Calu3 (cell line): ENCODE measurements at regions not wholly inside any gene's neighbourhood (a gene's known extent, or its start where the extent isn't known, plus 50 kb on each side); places are given as distances from the start of the nearest gene placed in this dataset.

Experiments
- BruUV-seq: library from RNA; stranded (reverse); fragments of 400-500 nt; replicated peaks from 2 replicates; lab custom pipeline; 2021; lab: Mats Ljungman, UMichigan
- CTCF ChIA-PET: fragments of 300-600 bp; sonication (Branson Sonifier 250); formaldehyde crosslinking; loops from one replicate; lab custom pipeline; 2022; ENCODE audit warnings: antibody characterized with exemption; lab: Charles Lee
- DNase-seq: peaks from one replicate; pipeline ENCODE4 v3.0.0; 2022
- H3K27ac Mint-ChIP-seq: one replicate; pipeline ENCODE4 v1.8.0; 2022; ENCODE audit warnings: mixed read lengths; ENCODE audit not compliant: unreplicated experiment
- H3K27me3 Mint-ChIP-seq: one replicate; pipeline ENCODE4 v1.8.0; 2022; ENCODE audit warnings: mixed read lengths; ENCODE audit not compliant: unreplicated experiment
- H3K36me3 Mint-ChIP-seq: one replicate; pipeline ENCODE4 v1.8.0; 2022; ENCODE audit warnings: mild to moderate bottlenecking, moderate library complexity, mixed read lengths; ENCODE audit not compliant: insufficient read depth, unreplicated experiment
- H3K4me1 Mint-ChIP-seq: one replicate; pipeline ENCODE4 v1.8.0; 2022; ENCODE audit warnings: mild to moderate bottlenecking, low read depth, mixed read lengths; ENCODE audit not compliant: unreplicated experiment
- H3K4me3 Mint-ChIP-seq: one replicate; pipeline ENCODE4 v1.8.0; 2022; ENCODE audit warnings: mild to moderate bottlenecking, low read depth, moderate library complexity, mixed read lengths; ENCODE audit not compliant: unreplicated experiment
- H3K9me3 Mint-ChIP-seq: one replicate; pipeline ENCODE4 v1.8.0; 2022; ENCODE audit warnings: low read depth, mixed read lengths; ENCODE audit not compliant: unreplicated experiment
- intact Hi-C: fragments of 100-400 bp; cut with micrococcal nuclease; formaldehyde crosslinking; loops from one replicate; pipeline ENCODE4 v1.10.0; 2022; ENCODE audit not compliant: unreplicated experiment
- TF ChIP-seq, protein P1 (sequence below): fragments of 200-600 bp; IDR thresholded peaks from one replicate; pipeline ENCODE4 v1.8.0; 2022; ENCODE audit warnings: antibody characterized with exemption; ENCODE audit not compliant: unreplicated experiment

DNA sequence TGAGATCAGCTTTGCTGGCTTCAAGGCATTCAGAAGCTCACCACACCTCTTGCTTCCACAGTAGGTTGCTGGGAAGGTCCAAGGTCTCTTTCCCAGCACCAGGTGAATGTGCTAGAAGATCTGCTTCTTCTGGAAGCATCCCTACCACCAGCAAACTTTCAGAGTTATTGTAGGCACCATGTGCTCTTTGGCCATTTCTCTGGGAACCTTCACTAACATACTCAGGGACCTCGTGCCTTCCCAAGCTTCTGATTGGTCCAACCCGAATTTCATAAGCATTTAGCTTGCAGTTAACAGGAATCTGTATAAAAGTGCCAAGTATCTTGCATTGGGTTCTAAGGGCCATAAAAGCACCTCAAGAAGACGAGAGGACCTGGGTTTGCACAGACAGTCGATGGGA is 86.5 kb upstream of the ARL4C start:
- CTCF ChIA-PET = no interaction called here
- DNase-seq = no peak
- no TSS peak for BruUV-seq
- TF ChIP-seq, protein P1, sequence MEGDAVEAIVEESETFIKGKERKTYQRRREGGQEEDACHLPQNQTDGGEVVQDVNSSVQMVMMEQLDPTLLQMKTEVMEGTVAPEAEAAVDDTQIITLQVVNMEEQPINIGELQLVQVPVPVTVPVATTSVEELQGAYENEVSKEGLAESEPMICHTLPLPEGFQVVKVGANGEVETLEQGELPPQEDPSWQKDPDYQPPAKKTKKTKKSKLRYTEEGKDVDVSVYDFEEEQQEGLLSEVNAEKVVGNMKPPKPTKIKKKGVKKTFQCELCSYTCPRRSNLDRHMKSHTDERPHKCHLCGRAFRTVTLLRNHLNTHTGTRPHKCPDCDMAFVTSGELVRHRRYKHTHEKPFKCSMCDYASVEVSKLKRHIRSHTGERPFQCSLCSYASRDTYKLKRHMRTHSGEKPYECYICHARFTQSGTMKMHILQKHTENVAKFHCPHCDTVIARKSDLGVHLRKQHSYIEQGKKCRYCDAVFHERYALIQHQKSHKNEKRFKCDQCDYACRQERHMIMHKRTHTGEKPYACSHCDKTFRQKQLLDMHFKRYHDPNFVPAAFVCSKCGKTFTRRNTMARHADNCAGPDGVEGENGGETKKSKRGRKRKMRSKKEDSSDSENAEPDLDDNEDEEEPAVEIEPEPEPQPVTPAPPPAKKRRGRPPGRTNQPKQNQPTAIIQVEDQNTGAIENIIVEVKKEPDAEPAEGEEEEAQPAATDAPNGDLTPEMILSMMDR = no peak
- intact Hi-C loops = no loop called here
- H3K4me1 Mint-ChIP-seq = no peaks in the 10 kb centered on the region
- no peak overlapping the region for H3K4me3 Mint-ChIP-seq
- H3K36me3 Mint-ChIP-seq = no peaks in the 10 kb centered on the region
- no peak overlapping the region for H3K27ac Mint-ChIP-seq
- H3K9me3 Mint-ChIP-seq = no peaks in the 10 kb centered on the region
- H3K27me3 Mint-ChIP-seq = peaks cover 71% of the 10 kb centered on the region

DNA sequence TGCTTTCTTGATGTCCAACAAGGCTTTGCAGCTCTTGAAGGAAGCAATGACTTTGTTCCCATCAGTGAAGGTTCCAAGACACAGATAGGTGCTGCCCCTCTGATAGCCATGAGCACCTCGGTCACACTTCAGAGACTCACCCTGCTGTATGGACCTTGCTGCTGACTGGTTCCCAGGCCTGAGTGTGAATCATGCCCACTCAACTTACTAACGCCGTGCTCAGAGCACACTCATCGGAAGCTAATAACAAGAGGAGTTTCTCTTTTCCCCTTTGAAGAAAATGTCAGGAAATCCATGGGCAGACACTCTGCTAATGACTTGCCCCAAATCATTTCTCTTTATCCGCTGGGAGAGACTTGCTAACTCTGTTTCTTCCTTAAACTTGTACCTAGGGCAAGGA is 83.8 kb upstream of the ARL4C start:
- CTCF ChIA-PET = no interaction called here
- TF ChIP-seq, protein P1 = no peak
- no TSS peak for BruUV-seq
- Mint-ChIP-seq H3K27ac (no peak overlapping the region), H3K27me3 (peaks cover 60% of the 10 kb centered on the region), H3K36me3 (no peaks in the 10 kb centered on the region), H3K4me1 (no peaks in the 10 kb centered on the region), H3K4me3 (no peak overlapping the region), H3K9me3 (no peaks in the 10 kb centered on the region)
- intact Hi-C loops = no loop called here
- DNase-seq = no peak

DNA sequence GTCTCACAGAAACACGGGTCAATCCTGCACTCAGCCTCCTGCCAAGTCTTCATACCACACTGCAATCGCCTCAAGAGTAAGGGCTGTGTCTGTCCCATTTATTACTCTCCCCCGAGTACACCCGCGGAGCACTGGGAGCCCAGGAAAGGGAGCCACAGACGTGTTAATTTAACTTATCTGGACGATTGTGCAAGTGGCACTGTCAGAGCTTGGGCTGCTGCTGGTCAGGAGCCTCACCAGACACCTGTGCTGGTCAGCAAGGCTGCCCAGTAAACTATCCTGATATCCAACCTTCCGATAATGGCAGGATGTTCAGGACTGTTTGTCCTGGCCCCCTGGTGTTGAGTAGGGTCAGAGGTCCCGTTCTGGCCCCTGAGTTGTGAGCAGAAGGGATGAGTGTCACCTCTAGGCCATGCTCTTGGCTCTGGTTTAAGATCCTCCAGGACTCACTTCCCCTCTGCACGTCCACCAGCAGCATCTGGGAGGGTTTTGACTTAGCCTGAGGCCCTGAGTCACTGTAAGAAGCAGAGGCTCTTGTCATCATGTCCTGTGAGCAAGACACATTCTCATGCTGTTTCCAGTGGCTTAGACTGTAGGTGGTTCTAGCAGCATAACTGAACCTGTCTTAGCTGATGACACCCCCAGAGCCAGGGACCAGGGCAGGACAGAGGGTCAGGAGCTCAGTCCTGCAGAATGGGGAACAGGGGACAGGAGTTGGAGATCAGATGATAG is 82.5 kb upstream of the ARL4C start:
- DNase-seq = no peak
- no TSS peak for BruUV-seq

DNA sequence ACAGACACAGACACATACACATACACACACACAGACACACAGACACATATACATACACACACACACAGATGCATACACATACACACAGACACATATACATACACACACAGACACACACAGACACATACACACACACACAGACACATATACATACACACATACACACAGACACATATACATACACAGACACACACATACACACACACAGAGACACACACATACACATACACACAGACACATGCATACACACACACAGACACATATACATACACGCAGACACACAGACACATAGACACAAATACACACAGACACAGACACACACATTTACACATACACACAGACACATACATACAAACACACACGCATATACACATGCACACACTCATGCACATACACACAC is 81.5 kb upstream of the ARL4C start:
- Mint-ChIP-seq H3K4me1 (no peaks in the 10 kb centered on the region), H3K27ac (no peak overlapping the region), H3K9me3 (no peaks in the 10 kb centered on the region), H3K4me3 (no peak overlapping the region), H3K27me3 (peaks cover 55% of the 10 kb centered on the region), H3K36me3 (no peaks in the 10 kb centered on the region)
- TF ChIP-seq, protein P1 = no peak
- CTCF ChIA-PET = no interaction called here
- no peak for DNase-seq
- intact Hi-C loops = no loop called here
- BruUV-seq = no TSS peak

More for the DNA sequence above, 82.5 kb upstream of the ARL4C start:
- no peaks in the 10 kb centered on the region for H3K36me3 Mint-ChIP-seq
- no peaks in the 10 kb centered on the region for H3K9me3 Mint-ChIP-seq
- intact Hi-C loops = no loop called here
- CTCF ChIA-PET = interaction anchor here (1.1 kb wide), 1 partner anchor 24 kb away, joined by 3 read pairs; no protein-coding TSS in a partner anchor
- H3K27ac Mint-ChIP-seq = no peak overlapping the region
- no peaks in the 10 kb centered on the region for H3K4me1 Mint-ChIP-seq
- H3K27me3 Mint-ChIP-seq = peaks cover 55% of the 10 kb centered on the region
- TF ChIP-seq, protein P1 = no peak
- no peak overlapping the region for H3K4me3 Mint-ChIP-seq
